Spleen (tissue), 7 donors: ENCODE measurements at regions not wholly inside any gene's neighbourhood (a gene's known extent, or its start where the extent isn't known, plus 50 kb on each side); places are given as distances from the start of the nearest gene placed in this dataset.

ENCODE experiments used
- CTCF ChIP-seq, 11 experiments: fragments of 200-600 bp in 7 of 11; fragments of 450-650 bp in 4 of 11; sonication (generic) in 4 of 11; IDR thresholded peaks in 8 of 11; conservative IDR thresholded peaks in 3 of 11; 1 replicate in 7 of 11; 2 replicates in 4 of 11; pipeline versions ENCODE4 v1.4.0 to v1.8.0; 2016 to 2021; ENCODE audit warnings: antibody characterized with exemption in 11 of 11, inconsistent platforms in 4 of 11, mild to moderate bottlenecking in 1 of 11
- POLR2AphosphoS5 ChIP-seq, 3 donors: sonication (generic); formaldehyde crosslinking; IDR thresholded peaks; one replicate each; pipeline ENCODE4 v1.5.1; 2017; ENCODE audit warnings: antibody characterized with exemption in 3 of 3
- donor health status: DM: no; HTN: no; CAD: no; lungs with moderate emphysema.
- donor health status: DM: no; HTN: no; CAD: no.
- donor health status: DM: no; HTN: no; CAD: no.

GRCh38 chr10:28942012-28942411 is 264.7 kb downstream of the BAMBI start:
- TF ChIP-seq POLR2AphosphoS5 (IDR thresholded peaks at IDR 0.05) (no peak), CTCF (IDR thresholded peaks at IDR 0.05 in 8 of 11, conservative IDR thresholded peaks at IDR 0.05 in 3 of 11) (no peak)
